RWPE1 (cell line): ENCODE measurements at regions not wholly inside any gene's neighbourhood (a gene's known extent, or its start where the extent isn't known, plus 50 kb on each side); places are given as distances from the start of the nearest gene placed in this dataset.

Source experiments
- CTCF ChIA-PET: fragments of 350-600 bp; sonication (Branson Sonifier 250); formaldehyde crosslinking; extraction: SDS; loops from one replicate; lab custom pipeline; 2021; lab: Yijun Ruan, JAX
- POLR2A ChIA-PET: fragments of 400-600 bp; formaldehyde crosslinking; extraction: SDS; loops from one replicate; lab custom pipeline; 2020; ENCODE audit warnings: antibody characterized with exemption; ENCODE audit not compliant: low non-redundant PET; lab: Yijun Ruan, JAX
- DNase-seq: peaks from one replicate; pipeline ENCODE4 v3.0.0; 2012; ENCODE audit warnings: low spot score
- H3K27ac ChIP-seq: fragments of 450-650 bp; 2 replicates; pipeline ENCODE4 v1.5.1; 2017
- TF ChIP-seq, protein P1 (sequence below): fragments of 450-650 bp; conservative IDR thresholded peaks from 2 replicates; pipeline ENCODE4 v1.5.1; 2017; ENCODE audit warnings: low read depth, mild to moderate bottlenecking

DNA sequence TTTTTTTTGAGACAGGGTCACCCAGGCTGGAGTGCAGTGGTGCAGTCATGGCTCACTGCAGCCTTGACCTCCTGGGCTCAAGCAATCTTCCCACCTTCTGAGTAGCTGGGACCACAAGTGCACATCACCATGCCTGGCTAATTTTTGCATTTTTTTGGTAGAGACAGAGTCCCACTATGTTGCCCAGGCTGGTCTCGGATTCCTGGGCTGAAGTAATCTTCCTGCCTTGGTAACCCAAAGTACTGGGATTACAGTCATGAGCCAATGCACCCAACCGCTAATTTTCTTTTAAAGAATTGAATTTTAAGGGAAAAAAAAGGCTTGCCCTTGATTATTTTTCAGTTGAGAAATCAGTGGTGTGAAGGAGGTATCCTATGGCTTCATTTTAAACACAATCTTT, 334.0 kb downstream of the SOX2 start:
- CTCF ChIA-PET: interaction anchor here (0.7 kb wide), 1 partner anchor 211 kb away, joined by 3 read pairs; no protein-coding TSS in a partner anchor
- no peak overlapping the region for H3K27ac ChIP-seq
- no peak for DNase-seq
- POLR2A ChIA-PET: no interaction called here
- TF ChIP-seq, protein P1, sequence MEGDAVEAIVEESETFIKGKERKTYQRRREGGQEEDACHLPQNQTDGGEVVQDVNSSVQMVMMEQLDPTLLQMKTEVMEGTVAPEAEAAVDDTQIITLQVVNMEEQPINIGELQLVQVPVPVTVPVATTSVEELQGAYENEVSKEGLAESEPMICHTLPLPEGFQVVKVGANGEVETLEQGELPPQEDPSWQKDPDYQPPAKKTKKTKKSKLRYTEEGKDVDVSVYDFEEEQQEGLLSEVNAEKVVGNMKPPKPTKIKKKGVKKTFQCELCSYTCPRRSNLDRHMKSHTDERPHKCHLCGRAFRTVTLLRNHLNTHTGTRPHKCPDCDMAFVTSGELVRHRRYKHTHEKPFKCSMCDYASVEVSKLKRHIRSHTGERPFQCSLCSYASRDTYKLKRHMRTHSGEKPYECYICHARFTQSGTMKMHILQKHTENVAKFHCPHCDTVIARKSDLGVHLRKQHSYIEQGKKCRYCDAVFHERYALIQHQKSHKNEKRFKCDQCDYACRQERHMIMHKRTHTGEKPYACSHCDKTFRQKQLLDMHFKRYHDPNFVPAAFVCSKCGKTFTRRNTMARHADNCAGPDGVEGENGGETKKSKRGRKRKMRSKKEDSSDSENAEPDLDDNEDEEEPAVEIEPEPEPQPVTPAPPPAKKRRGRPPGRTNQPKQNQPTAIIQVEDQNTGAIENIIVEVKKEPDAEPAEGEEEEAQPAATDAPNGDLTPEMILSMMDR: no peak

- CTCF ChIA-PET: no interaction called here
- POLR2A ChIA-PET: no interaction called here
- DNase-seq: peak; percentile 20
- no peak overlapping the region for H3K27ac ChIP-seq
- TF ChIP-seq, protein P1: no peak
Measured at GRCh38 chr3:182046166-182046764, 334.5 kb downstream of the SOX2 start.

DNA sequence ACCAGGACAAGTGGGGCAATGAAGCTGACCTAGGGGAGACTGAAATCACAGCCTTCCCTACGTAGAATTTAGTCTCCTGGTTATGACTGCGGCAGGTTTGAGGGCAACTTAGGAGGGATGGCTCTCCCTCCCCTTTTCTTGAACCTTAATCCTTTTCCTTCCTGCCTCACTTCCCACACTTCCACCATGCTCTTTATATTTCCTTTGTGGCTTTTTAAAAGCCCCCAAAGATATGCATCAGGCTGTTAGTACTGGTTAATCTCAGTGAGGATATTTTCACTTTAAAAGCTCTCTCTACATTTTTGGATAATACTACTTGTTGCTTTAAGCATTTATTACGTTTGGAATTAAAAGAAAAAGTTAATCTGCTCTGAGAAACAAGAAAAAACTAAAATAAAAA, 339.2 kb downstream of the SOX2 start:
- no peak overlapping the region for H3K27ac ChIP-seq
- CTCF ChIA-PET: interaction anchor here (0.7 kb wide), 1 partner anchor 725 kb away, joined by 3 read pairs; no protein-coding TSS in a partner anchor
- POLR2A ChIA-PET: no interaction called here

DNA sequence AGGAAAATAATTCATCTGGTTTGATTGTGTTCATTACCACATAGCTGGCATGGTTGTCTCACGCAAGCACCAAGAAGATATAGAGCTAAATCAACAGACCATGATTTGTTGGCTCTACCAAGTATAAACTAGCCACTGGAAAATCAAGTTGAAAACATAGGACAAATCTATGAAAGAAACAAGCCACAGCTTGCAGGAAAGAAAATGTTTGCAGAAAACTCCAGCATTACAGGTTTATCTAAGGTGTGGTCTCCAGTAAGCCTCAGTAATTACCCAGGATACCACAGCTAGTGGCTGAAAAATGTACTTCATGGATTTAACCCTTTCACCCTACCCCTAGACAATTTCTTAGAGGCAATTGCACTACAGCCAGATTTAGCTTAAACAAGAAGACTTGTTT, 340.6 kb downstream of the SOX2 start:
- POLR2A ChIA-PET: no interaction called here
- TF ChIP-seq, protein P1: no peak
- CTCF ChIA-PET: interaction anchor here (0.6 kb wide), 1 partner anchor 31 kb away, joined by 3 read pairs; no protein-coding TSS in a partner anchor
- peak; percentile 63 for DNase-seq
- H3K27ac ChIP-seq: no peak overlapping the region

More for the DNA sequence above, 339.2 kb downstream of the SOX2 start:
- no peak for DNase-seq
- TF ChIP-seq, protein P1: no peak

- TF ChIP-seq, protein P1: no peak
- H3K27ac ChIP-seq: no peak overlapping the region
- ChIA-PET POLR2A (no interaction called here), CTCF (interaction anchor here (0.6 kb wide), 2 partner anchors 32 to 592 kb away, joined by 3 read pairs; no protein-coding TSS in a partner anchor)
- DNase-seq: no peak
Measured at GRCh38 chr3:182052757-182053156, 341.0 kb downstream of the SOX2 start.

DNA sequence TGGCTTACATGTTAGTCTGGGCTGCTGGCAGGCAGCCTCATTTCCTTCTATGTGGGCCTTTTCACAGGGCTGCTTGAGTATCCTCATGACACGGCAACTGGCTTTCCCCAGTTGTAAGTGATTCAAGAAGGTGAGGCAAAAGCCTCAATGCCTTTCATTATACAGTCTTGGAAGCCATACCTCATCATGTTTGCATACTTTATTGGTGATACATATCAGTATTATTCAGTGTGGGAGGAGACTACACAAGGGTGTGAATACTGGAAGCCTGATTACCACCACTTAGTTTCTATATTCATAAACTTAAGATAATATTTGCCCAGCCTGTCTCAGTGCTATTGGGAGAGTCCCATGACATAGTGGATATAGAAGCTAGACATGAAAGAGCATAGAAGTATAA, 346.8 kb downstream of the SOX2 start:
- TF ChIP-seq, protein P1: no peak
- CTCF ChIA-PET: no interaction called here
- POLR2A ChIA-PET: no interaction called here
- no peak overlapping the region for H3K27ac ChIP-seq
- peak; percentile 26 for DNase-seq
